T-cell (primary cell): ENCODE measurements at regions not wholly inside any gene's neighbourhood (a gene's known extent, or its start where the extent isn't known, plus 50 kb on each side); places are given as distances from the start of the nearest gene placed in this dataset.
"Not testable (repeated sequence)": the region's sequence is repeated elsewhere in the genome, so short reads cannot be mapped to it uniquely, and the experiment has no call there.

Experiments used
- ATAC-seq, 4 experiments: fragments of 200-7000 bp in 3 of 4; fragments of 150-1000 bp in 1 of 4; cut with Tn5 transposase; replicated peaks in 1 of 4; 1 replicate in 3 of 4; 2 replicates in 1 of 4; pipeline ENCODE4 v1.10.0; 2021; ENCODE audit warnings: moderate library complexity in 3 of 4, mild to moderate bottlenecking in 2 of 4, moderate number of reproducible peaks in 1 of 4
- CTCF ChIA-PET, 2 donors: fragments of 300-600 bp; sonication (Branson Sonifier 250); formaldehyde crosslinking; loops; one replicate each; lab custom pipeline; 2022; ENCODE audit warnings: antibody characterized with exemption in 2 of 2; lab: Charles Lee
- POLR2A ChIA-PET, 2 donors: fragments of 300-600 bp; sonication (Branson Sonifier 250); formaldehyde crosslinking; loops; one replicate each; lab custom pipeline; 2022; ENCODE audit warnings: antibody characterized with exemption in 2 of 2; lab: Charles Lee
- DNase-seq, 35 experiments: peaks; one replicate each; pipeline versions ENCODE4 v3.0.0 to v3.0.0-alpha.2; 2013 to 2023
- H3K27ac ChIP-seq: one replicate; pipeline ENCODE4 v1.5.1; 2013; ENCODE audit warnings: low read length
- H3K27me3 ChIP-seq, 2 experiments: replicated peaks in 1 of 2; 1 replicate in 1 of 2; 2 replicates in 1 of 2; pipeline versions ENCODE4 v1.6.1 to v1.7.0; 2013; ENCODE audit warnings: low read length in 1 of 2, mixed read lengths in 1 of 2; ENCODE audit not compliant: control insufficient read depth in 2 of 2, insufficient read depth in 2 of 2; ENCODE audit errors: extremely low read depth in 1 of 2
- H3K36me3 ChIP-seq, 2 donors: 1 replicate in 1 of 2; 2 replicates in 1 of 2; pipeline versions ENCODE4 v1.6.1 to v1.7.0; 2013; ENCODE audit warnings: low read length in 1 of 2; ENCODE audit not compliant: control insufficient read depth in 2 of 2, insufficient read depth in 1 of 2; ENCODE audit errors: extremely low read depth in 1 of 2
- H3K4me1 ChIP-seq, 2 experiments: 1 replicate in 1 of 2; 2 replicates in 1 of 2; pipeline versions ENCODE4 v1.6.1 to v1.7.0; 2013; ENCODE audit warnings: low read length in 2 of 2, mixed read lengths in 1 of 2; ENCODE audit not compliant: insufficient read depth in 2 of 2, control insufficient read depth in 1 of 2; ENCODE audit errors: extremely low read depth in 1 of 2
- H3K4me3 ChIP-seq, 2 donors: 1 replicate in 1 of 2; 2 replicates in 1 of 2; pipeline versions ENCODE4 v1.5.1 to v1.7.0; 2013; ENCODE audit warnings: mild to moderate bottlenecking in 2 of 2, low read length in 1 of 2, moderate library complexity in 1 of 2; ENCODE audit not compliant: control insufficient read depth in 1 of 2; ENCODE audit errors: extremely low read depth in 1 of 2
- H3K9me3 ChIP-seq: 2 replicates; pipeline ENCODE4 v1.7.0; 2013
- H3K27ac Mint-ChIP-seq, 2 donors: one replicate each; pipeline ENCODE4 v1.8.0; 2020 to 2021; ENCODE audit warnings: mild to moderate bottlenecking in 2 of 2, mixed read lengths in 2 of 2
- H3K27me3 Mint-ChIP-seq, 2 donors: one replicate each; pipeline ENCODE4 v1.8.0; 2021 to 2022; ENCODE audit warnings: mixed read lengths in 2 of 2
- H3K36me3 Mint-ChIP-seq: one replicate; pipeline ENCODE4 v1.8.0; 2021; ENCODE audit warnings: mixed read lengths
- H3K4me1 Mint-ChIP-seq, 3 donors: one replicate each; pipeline ENCODE4 v1.8.0; 2020 to 2022; ENCODE audit warnings: mixed read lengths in 3 of 3, mild to moderate bottlenecking in 1 of 3
- H3K4me3 Mint-ChIP-seq, 3 donors: one replicate each; pipeline ENCODE4 v1.8.0; 2020 to 2022; ENCODE audit warnings: mild to moderate bottlenecking in 3 of 3, mixed read lengths in 3 of 3, moderate library complexity in 3 of 3
- H3K9me3 Mint-ChIP-seq, 3 donors: one replicate each; pipeline ENCODE4 v1.8.0; 2020 to 2022; ENCODE audit warnings: mixed read lengths in 3 of 3
- WGBS: methylation state at CpG from one replicate; pipeline ENCODE4 v1.1.5; 2013; ENCODE audit warnings: missing lambda C conversion rate; ENCODE audit not compliant: insufficient coverage; 5-methylcytosine and 5-hydroxymethylcytosine counted together

- Mint-ChIP-seq H3K4me1 (peaks cover 0 to 6% (median 1%) of the 10 kb centered on the region in 3 donors), H3K27me3 (peaks cover 13 to 14% of the 10 kb centered on the region in 2 donors), H3K9me3 (peaks cover 7 to 23% (median 16%) of the 10 kb centered on the region in 3 donors), H3K36me3 (peaks cover 2% of the 10 kb centered on the region), H3K4me3 (no peak overlapping the region), H3K27ac (no peak overlapping the region)
- H3K9me3 ChIP-seq: no peaks in the 10 kb centered on the region
- peaks cover 0 to 15% of the 10 kb centered on the region in 2 experiments for H3K27me3 ChIP-seq
- 79% methylated on average over 10 of the region's 15 CpGs for WGBS
- CTCF ChIA-PET: no interaction called here
- no peaks in the 10 kb centered on the region for H3K36me3 ChIP-seq
- no peak overlapping the region for H3K27ac ChIP-seq
- DNase-seq: no peak
- peaks cover 0 to 3% of the 10 kb centered on the region in 2 experiments for H3K4me1 ChIP-seq
- ATAC-seq: no peak
- no peak overlapping the region for H3K4me3 ChIP-seq
- POLR2A ChIA-PET: no interaction called here
Observed at GRCh38 chr5:171724468-171725204, 61.0 kb upstream of the SMIM23 start.

- ChIA-PET POLR2A (no interaction called here), CTCF (no interaction called here)
- Mint-ChIP-seq H3K4me1 (peaks cover 0 to 6% (median 1%) of the 10 kb centered on the region in 3 donors), H3K36me3 (peaks cover 2% of the 10 kb centered on the region), H3K27ac (no peak overlapping the region), H3K4me3 (no peak overlapping the region), H3K9me3 (peaks cover 7 to 27% (median 19%) of the 10 kb centered on the region in 3 donors), H3K27me3 (peaks cover 13 to 14% of the 10 kb centered on the region in 2 donors)
- WGBS: no CpG with 5 or more reads among the region's 3 CpGs
- Histone ChIP-seq H3K27ac (no peak overlapping the region), H3K9me3 (no peaks in the 10 kb centered on the region), H3K4me1 (peaks cover 0 to 3% of the 10 kb centered on the region in 2 experiments), H3K36me3 (no peaks in the 10 kb centered on the region), H3K4me3 (no peak overlapping the region), H3K27me3 (peaks cover 0 to 13% of the 10 kb centered on the region in 2 experiments)
- DNase-seq (no peak), ATAC-seq (no peak)
Observed at GRCh38 chr5:171725205-171725601, 60.4 kb upstream of the SMIM23 start.

DNA sequence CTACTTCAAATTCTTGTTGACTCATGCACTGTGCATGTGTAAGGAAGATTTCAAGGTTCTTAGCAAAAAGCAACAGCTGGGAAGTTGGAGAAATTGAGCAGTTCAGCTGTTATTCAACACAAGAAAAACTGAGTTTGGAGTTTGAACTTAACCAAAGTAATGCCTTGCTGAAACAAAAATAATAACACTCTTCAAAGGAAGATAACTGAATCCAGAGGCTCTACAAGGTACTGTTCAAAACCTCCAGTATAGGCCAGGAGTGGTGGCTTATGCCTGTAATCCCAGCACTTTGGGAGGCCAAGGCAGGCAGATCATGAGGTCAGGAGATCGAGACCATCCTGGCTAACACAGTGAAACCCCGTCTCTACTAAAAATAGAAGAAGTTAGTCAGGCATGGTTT is 58.8 kb upstream of the SMIM23 start:
- H3K4me1 Mint-ChIP-seq, DNase-seq, POLR2A ChIA-PET, H3K27ac ChIP-seq, H3K4me3 Mint-ChIP-seq, ATAC-seq, H3K36me3 ChIP-seq, H3K9me3 ChIP-seq, H3K4me3 ChIP-seq, H3K4me1 ChIP-seq, H3K27ac Mint-ChIP-seq, H3K27me3 ChIP-seq, CTCF ChIA-PET, H3K36me3 Mint-ChIP-seq: not testable (repeated sequence)
- H3K9me3 Mint-ChIP-seq: peaks cover 7 to 30% (median 21%) of the 10 kb centered on the region in 3 donors
- 80% methylated on average over 1 of the region's 2 CpGs for WGBS
- peaks cover 10 to 14% of the 10 kb centered on the region in 2 donors for H3K27me3 Mint-ChIP-seq

DNA sequence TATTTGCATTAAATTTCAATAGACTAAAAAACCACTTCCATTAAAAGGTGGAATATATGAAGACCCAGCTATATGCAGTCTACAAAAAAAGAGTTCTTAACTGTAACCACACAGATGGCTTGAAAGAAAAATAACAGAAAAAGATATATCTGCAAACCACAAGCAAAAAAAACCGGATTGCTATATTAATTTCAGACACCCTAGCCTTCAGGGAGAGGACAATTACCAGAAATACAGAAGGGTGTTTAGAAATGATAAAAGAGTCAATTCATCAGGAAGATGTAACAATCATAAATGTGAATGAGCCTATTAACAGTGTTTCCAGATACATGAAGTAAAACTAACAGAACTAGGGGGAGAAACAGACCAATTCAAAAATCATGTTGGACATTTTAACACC is 56.9 kb upstream of the SMIM23 start:
- WGBS: no CpG with 5 or more reads among the region's 1 CpG
- H3K27me3 Mint-ChIP-seq: peaks cover 7 to 10% of the 10 kb centered on the region in 2 donors
- peaks cover 7 to 30% (median 21%) of the 10 kb centered on the region in 3 donors for H3K9me3 Mint-ChIP-seq
- no peak overlapping the region for H3K27ac ChIP-seq
- no peak overlapping the region for H3K27ac Mint-ChIP-seq
- peaks cover 0 to 6% of the 10 kb centered on the region in 2 experiments for H3K27me3 ChIP-seq
- no peak for ATAC-seq
- no peak overlapping the region for H3K4me3 ChIP-seq
- POLR2A ChIA-PET: no interaction called here
- no peaks in the 10 kb centered on the region for H3K4me1 ChIP-seq
- H3K4me1 Mint-ChIP-seq: no peaks in the 10 kb centered on the region
- CTCF ChIA-PET: no interaction called here
- H3K4me3 Mint-ChIP-seq: no peak overlapping the region
- DNase-seq: no peak
- H3K9me3 ChIP-seq: no peaks in the 10 kb centered on the region
- no peaks in the 10 kb centered on the region for H3K36me3 ChIP-seq
- H3K36me3 Mint-ChIP-seq: peaks cover 2% of the 10 kb centered on the region
